IMR-90 (cell line): ENCODE measurements at regions not wholly inside any gene's neighbourhood (a gene's known extent, or its start where the extent isn't known, plus 50 kb on each side); places are given as distances from the start of the nearest gene placed in this dataset.

Source experiments
- CEBPB ChIP-seq: IDR thresholded peaks from 2 replicates; pipeline ENCODE4 v1.6.1; 2012; ENCODE audit warnings: low read depth, low read length, improper control_type of control experiment
- CHD1 ChIP-seq: IDR thresholded peaks from 2 replicates; pipeline ENCODE4 v1.6.1; 2012; ENCODE audit warnings: low read depth, low read length, improper control_type of control experiment
- FOS ChIP-seq: fragments of 150-350 bp; IDR thresholded peaks from 2 replicates; pipeline ENCODE4 v1.6.1; 2016; ENCODE audit warnings: low read depth, low read length
- MAFK ChIP-seq: IDR thresholded peaks from 2 replicates; pipeline ENCODE4 v1.6.1; 2012; ENCODE audit warnings: low read depth, low read length, improper control_type of control experiment
- MXI1 ChIP-seq: IDR thresholded peaks from 2 replicates; pipeline ENCODE4 v1.6.1; 2012; ENCODE audit warnings: low read depth, mild to moderate bottlenecking, low read length, moderate library complexity, borderline replicate concordance
- POLR2A ChIP-seq: IDR thresholded peaks from 2 replicates; pipeline ENCODE4 v1.6.1; 2012; ENCODE audit warnings: mild to moderate bottlenecking, low read depth, low read length
- RCOR1 ChIP-seq: IDR thresholded peaks from 2 replicates; pipeline ENCODE4 v1.6.1; 2012; ENCODE audit warnings: mild to moderate bottlenecking, low read length, improper control_type of control experiment; ENCODE audit not compliant: insufficient replicate concordance
- RFX5 ChIP-seq: IDR thresholded peaks from 2 replicates; pipeline ENCODE4 v1.8.0; 2012; ENCODE audit warnings: low read depth, mild to moderate bottlenecking, low read length, moderate library complexity
- SMC3 ChIP-seq: fragments of 150-350 bp; IDR thresholded peaks from 2 replicates; pipeline ENCODE4 v1.6.1; 2016; ENCODE audit warnings: low read depth, mild to moderate bottlenecking, antibody characterized with exemption, low read length, moderate library complexity
- TF ChIP-seq, protein P1 (sequence below): conservative IDR thresholded peaks from 2 replicates; pipeline ENCODE4 v1.5.1; 2012; ENCODE audit warnings: mild to moderate bottlenecking, low read depth, low read length, improper control_type of control experiment
- TF ChIP-seq, protein P2 (sequence below): fragments of 150-350 bp; IDR thresholded peaks from 2 replicates; pipeline ENCODE4 v1.6.1; 2017; ENCODE audit warnings: mild to moderate bottlenecking, antibody characterized with exemption, low read length, low read depth

DNA sequence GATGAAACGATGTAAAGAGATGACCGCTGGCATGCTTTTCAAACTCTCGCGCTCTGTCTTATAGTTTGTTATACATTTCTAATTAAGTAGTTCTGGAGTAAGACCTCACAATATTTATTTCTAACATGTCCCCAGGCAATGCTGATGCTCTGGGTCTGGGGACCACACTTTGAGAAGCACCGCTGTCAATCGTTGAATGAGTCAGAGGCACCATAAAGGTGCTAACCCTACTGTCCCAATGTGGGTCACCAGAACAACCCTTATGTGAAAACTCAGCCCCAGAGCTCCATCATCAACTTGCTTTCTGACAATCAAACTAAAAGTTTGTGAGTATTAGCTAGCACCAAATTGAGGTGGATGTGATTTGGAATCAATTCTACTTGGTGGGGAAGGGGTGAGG, 284.1 kb upstream of the PRKCQ start:
- TF ChIP-seq, protein P1, sequence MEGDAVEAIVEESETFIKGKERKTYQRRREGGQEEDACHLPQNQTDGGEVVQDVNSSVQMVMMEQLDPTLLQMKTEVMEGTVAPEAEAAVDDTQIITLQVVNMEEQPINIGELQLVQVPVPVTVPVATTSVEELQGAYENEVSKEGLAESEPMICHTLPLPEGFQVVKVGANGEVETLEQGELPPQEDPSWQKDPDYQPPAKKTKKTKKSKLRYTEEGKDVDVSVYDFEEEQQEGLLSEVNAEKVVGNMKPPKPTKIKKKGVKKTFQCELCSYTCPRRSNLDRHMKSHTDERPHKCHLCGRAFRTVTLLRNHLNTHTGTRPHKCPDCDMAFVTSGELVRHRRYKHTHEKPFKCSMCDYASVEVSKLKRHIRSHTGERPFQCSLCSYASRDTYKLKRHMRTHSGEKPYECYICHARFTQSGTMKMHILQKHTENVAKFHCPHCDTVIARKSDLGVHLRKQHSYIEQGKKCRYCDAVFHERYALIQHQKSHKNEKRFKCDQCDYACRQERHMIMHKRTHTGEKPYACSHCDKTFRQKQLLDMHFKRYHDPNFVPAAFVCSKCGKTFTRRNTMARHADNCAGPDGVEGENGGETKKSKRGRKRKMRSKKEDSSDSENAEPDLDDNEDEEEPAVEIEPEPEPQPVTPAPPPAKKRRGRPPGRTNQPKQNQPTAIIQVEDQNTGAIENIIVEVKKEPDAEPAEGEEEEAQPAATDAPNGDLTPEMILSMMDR = no peak
- no peak for TF ChIP-seq SMC3
- no peak for TF ChIP-seq CEBPB
- TF ChIP-seq POLR2A = no peak
- TF ChIP-seq RCOR1 = no peak
- TF ChIP-seq FOS = no peak
- TF ChIP-seq CHD1 = no peak
- no peak for TF ChIP-seq RFX5
- TF ChIP-seq, protein P2, sequence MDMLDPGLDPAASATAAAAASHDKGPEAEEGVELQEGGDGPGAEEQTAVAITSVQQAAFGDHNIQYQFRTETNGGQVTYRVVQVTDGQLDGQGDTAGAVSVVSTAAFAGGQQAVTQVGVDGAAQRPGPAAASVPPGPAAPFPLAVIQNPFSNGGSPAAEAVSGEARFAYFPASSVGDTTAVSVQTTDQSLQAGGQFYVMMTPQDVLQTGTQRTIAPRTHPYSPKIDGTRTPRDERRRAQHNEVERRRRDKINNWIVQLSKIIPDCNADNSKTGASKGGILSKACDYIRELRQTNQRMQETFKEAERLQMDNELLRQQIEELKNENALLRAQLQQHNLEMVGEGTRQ = no peak
- no peak for TF ChIP-seq MXI1
- no peak for TF ChIP-seq MAFK
